ENCODE measurements at regions not wholly inside any gene's neighbourhood (a gene's known extent, or its start where the extent isn't known, plus 50 kb on each side); places are given as distances from the start of the nearest gene placed in this dataset.
"Not testable (repeated sequence)": the region's sequence is repeated elsewhere in the genome, so short reads cannot be mapped to it uniquely, and the experiment has no call there.

DNA sequence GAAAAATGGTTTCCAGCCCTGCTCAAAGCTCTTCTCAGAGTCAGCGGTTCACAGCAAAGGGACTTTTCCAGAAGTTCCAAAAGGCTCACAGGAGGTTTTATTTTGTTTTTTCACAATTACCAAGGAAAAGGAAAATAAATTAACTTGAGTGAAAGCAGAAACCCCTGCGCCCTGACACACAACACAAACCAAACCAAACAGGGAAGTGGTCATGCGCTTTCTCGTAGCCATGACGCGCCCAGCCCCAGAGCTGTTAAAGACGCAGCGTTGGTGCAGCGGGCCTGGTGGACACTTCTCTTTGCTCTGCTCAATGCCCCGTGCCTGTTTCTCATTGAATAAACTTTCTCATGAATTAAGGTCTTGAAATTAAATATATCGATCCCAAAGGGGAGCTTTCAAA is 134.4 kb upstream of the LYZL2 start:
- no peak for DNase-seq

DNA sequence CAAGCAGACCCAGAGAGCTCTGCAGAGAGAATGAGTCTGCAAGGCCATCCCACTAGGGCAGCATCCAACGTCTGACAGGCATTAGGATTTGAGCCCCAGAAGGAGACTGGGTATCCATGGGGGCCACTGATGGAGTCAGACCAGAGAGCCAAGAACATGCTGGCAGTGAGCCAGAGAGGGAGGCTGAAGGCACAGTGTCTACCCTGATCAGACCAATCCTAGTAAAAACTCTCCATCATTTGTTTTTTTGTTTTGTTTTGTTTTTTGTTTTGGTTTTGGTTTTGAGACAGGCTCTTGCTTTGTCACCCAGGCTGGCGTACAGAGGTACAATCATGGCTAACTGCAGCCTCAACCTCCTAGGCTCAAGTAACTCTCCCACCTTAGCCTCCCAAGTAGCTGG is 133.1 kb upstream of the LYZL2 start:
- no peak for DNase-seq

DNA sequence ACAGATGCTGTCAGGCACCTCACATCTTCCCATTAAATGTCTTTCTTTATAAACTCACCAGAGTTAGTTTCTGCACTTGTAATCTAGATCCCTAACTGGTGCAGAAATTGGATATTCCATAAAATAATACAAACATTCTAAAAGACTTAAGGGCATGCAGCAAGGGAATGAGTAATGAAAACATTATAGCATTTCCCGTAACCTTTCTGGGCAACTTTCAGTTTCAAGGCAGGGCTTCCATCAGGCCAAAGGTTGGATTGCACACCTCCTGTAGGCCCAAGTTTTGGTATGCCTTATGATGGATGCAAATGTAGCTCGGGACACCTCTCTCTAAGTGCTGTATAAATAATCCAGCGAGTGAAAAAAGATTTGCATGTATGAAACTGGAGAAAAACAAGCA is 129.9 kb upstream of the LYZL2 start:
- DNase-seq: no peak

DNA sequence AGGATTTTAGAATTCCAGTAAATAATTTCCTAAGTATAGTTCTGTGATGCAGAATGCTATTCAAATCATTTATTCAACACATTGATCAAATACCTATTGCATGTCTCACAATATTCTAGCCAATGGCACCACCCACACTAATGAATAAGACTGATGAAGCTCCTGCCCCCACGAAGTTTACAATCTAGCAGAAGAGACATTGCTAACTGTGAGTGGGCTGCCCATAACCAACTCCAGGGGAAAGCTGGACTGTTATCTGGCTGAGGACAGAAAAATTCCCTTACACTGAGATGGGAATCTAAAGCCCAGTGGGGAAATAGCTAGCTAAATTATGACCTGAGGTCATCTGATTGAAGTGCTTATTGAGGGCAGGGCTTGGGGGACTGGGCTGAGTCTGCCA is 128.8 kb upstream of the LYZL2 start:
- DNase-seq: no peak

DNA sequence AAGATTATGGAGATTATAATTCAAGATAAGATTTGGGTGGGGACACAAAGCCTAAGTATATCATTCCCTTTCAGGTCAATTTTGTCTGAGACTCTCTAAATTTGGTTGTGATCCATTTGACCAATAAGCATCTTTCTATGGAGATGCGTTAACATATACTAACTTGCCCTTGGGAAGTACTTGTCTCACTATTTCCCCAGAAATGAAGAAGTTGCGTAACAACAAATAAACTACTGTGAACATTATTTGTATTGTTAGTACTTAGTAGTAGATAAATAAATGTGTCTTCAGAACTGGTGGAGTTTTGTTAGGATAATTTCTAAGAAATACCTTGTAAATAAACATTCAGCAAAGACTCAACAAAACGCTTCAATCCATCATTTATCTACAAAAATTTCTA is 127.3 kb upstream of the LYZL2 start:
- no peak for DNase-seq

DNA sequence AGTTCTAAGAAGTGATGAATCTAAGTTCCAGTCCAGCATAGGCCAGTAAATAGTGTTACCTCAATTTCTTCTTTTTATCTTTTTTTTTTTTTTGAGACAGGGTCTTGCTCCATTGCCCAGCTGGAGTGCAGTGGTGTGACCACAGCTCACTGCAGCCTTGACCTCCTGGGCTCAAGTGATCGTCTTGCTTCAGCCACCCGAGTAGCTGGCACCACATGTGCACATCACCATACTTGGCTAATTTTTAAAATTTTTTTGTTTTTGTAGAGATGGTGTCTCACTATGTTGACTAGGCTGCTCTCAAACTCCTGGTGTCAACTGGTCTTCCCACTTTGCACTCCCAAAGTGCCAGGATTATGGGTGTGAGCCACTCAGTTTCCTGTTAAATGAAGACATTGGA is 126.6 kb upstream of the LYZL2 start:
- no peak for DNase-seq

DNA sequence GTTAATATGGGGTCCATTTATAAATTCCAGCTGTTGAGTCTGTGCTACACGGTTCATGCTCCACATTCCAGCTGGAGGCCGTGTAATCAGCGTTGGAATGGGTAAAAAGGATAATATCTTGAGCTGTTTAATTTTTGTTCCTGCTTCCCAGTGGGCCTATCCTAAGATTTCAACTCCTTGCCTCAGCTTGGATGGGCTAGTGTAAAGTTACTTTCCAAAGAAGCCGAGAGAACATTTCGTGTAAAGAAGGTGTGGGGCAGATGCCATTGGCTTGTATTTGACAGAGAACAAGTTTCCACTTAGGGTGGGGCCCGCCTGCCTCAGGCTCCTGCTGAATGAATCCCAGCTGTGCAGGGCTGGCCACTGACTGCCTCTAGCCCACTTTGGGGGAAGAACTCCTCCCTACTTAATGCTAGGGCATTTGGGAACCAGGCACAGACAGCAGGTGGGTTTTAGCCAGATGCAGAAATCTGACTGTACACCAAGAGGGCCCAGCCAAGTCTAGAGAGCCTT is 125.9 kb upstream of the LYZL2 start:
- DNase-seq: no peak

DNA sequence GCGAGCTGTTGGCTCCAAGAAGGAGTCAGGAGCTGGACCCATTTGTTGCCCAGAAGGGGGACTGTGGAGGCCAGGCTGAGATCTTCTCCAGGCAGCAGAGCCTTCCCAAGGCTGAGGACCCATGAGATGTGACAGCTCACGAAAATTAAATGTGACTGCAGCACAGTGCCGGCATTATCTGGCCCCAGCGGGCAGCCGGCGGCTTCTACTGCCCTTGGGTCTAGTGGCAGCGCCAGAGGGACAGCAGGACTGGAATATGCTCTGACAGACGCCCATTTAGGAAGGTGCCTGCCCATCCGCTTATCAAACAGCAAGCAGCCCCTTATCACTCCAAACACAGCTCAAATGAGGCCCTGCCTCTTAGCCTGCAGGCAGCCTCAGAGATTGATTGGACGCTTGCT is 122.9 kb upstream of the LYZL2 start:
- no peak for DNase-seq

DNA sequence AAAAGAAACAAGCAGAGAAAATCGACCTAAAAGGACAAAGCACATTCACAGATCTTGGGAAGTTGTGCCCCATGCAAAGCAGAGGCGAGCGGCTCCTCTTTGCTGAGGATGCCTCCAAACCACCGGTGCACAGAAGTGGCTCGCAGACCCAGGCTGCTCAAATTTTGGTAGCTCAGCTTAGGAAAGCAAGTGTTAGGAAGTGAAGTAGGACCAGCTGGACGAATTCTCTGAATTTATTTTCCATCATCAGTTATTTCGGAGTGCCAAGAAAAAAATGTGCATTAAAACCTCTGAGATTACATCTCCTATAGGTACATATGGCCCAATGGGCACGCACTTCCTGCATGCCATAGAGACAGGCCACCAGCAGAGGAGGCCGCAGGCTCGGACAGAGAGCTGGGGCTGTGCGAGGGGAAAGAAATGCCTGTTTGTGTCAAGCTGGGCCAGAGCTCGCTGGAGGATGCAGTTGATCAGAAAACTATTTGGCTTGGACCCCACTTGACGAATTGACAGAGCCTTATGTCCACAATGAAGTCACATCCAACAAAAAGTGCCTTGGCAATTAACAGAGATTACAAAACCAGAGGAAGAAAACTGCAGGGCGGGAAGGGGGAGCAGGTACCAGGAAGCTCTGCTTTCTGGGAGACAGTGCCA is 122.3 kb upstream of the LYZL2 start:
- DNase-seq: no peak

DNA sequence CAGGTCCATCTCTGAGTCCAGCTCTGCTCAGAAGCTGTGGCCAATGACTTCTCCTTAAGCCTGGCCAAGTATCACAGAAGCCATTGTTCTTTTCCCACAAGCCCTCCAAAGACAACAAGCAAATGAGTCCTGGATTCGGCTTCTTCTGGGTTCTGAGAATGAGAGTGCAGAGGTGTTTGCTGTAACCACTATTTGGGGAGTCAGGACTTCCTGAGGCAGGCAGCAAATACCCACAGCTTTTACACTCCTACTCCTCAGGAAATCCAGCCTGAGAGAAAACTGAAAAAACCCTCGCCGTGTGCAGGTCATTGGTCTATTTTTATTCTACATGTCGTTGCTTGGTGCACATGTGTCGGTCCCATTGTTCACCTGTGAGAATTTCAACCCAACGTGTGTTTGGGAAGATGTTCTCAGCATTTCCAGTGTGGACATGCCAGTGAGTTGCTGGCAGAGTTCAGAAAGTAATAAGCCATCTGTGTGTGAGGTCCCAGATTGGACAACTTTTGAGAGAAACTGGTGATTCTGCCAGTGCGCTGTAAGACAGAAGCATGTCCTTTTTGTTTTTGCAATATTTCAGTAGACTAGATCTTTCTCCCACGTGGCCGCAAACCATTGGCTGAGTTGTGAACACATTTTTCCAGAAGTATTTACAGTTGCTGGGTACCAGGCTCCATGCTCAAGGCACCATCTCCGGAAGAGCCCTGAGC is 121.6 kb upstream of the LYZL2 start:
- no peak for DNase-seq

DNA sequence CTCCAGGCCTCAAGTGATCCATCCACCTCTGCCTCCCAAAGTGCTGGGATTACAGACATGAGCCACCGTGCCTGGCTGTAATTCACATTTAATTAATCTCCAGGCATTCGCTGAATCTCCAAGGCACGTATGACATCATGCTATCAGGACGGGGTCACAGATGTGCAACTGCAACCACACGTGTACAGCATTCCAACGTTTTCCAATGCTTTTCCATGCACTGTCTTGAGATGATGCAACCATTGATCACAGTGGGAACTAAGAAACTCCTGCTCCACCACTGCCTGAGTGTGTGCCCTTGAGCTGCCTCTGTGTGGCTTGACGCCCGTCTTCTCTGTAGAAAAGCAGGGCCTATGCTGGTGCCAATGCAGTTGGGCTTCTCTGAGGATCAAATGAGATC is 119.8 kb upstream of the LYZL2 start:
- no peak for DNase-seq

DNA sequence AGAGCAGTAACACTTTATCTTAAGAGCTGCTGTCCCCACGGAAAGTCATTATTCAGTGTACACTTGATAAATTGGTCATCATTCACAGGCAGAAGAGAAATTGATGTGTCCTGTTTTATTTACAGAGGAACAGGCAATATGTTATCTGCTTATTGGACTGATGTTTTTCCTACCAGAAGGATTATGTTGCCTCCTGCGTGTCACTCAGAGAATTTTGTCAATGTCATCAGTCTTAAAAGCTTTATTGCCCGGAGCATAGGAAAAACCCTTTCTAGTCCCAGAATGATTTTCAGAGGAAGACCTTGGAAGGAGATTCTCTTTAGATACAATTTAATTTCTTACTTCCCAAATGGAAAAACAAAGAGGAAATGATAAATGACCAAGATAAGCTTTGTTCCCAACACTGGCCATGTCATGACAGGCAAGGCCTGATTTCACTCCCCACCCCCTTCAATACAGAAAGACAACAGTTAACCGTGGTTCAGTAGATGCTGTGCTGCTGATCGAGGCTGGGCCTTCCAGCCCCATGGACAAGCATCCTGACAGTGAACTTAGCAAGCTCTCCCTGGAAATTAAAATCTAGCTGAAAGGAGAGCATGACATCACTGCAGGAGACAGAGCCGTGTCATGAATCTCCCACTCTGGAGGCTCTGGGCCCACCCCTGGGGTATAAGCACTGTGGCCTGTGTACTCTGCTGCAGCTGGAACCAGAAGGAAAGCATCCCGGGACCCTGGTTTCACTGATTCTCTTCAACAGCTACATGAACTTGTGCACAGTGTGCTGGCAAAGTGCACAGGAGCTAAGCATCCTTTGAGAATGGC is 118.8 kb upstream of the LYZL2 start:
- DNase-seq: no peak

DNA sequence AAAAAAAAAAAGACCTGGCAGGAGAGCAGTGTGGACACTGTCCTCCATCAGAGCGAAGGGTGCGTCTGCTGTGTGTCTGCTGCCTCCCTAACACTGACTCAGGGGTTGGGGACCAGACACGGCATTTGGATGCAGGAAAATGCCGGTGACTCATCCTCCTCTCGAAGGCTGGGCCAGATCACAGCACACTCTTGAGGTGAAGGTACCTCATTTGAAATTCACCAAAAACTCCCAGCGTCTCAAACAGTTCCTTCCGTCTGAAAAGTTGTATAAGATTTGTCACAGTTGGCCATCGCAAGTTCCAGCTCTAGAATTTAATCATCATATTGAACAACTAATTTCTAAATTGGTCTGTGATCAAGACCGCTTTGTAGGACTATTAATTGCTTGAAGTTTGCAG is 118.1 kb upstream of the LYZL2 start:
- DNase-seq: peak; percentile 48 to 55

DNA sequence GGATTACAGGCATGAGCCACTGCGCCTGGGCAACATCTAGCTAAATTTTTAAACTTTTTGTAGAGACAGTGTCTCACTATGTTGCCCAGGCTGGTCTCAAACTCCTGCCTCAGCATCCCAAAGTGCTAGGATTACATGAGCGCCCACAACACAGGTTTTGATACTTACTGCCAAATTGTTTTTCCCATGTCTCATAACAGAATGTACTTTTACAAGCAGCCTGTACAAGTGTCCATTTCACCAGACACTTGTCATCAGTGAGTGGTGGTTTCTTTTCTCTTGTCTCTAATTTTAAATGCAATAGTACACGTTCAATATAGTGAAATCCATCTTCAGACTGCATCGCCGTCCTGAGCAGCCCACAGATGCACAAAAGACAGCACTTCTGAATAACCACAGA is 116.4 kb upstream of the LYZL2 start:
- no peak for DNase-seq

DNA sequence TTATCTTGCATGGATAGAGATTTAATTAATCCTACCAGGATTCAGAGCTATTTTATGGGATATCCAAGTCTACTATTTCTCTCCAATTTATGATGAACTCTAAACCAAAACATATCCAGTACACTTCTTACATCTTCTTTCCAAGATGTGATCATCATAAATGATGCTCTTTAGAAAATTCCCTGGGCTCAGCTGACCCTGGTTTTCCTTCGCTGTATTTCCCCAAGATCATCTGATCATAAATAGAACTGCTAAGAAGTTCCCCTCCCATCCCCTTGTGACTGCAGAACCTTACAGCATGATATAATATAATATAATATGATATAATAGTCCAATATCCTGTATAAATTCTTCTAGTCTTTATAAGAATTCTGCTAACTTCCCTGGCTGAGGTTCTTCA is 114.6 kb upstream of the LYZL2 start:
- no peak for DNase-seq

DNA sequence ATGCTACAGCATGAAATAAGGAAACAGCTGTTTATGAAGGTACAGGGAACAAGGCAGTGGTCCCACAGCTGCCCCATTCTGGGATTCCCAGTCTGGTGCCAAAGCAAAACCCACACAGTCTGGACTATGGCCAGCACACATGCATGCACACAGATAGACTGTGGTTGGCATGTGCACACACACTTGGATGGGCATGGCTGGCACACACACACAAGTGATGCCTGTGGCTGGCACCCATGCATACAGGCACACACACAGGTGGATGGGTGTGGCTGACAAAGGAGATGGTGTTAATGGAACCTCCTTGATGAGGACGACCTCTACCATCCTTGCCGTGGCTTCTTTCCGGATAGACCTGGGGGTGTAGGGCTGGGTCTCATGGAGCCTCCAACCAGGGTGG is 114.0 kb upstream of the LYZL2 start:
- DNase-seq: no peak

DNA sequence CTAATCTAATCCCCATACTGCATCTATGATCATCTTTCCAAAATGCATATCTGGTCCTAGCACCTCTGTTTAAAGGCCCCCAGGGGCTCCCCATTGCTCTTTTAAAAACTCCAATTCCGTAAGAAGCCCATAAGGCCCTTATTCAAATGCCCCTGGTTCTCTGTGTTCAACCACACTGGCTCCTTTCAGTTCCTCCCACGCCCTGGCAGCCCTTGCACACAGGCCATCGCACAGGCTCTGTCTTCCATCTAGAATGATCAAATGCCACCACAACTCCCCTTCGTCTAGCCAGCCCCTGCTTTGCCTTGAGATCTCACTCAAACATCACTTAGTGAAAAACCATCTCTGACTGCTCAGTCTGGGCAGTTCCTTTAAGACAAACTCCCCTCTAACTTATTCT is 112.9 kb upstream of the LYZL2 start:
- no peak for DNase-seq

DNA sequence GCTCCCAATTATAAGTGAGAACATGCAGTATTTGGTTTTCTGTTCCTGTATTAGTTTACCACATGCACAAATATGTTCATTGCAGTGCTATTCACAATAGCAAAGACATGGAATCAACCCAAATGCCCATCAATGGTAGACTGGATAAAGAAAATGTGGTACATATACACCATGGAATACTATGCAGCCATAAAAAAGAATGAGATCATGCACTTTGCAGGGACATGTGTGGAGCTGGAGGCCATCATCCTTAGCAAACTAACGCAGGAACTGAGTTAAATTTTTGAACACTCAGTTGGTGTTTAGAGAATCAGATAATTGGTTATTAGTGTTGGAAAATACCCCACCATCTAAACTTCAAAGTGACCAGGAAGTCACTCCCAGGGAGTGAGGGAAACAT is 111.2 kb upstream of the LYZL2 start:
- not testable (repeated sequence) for DNase-seq

DNA sequence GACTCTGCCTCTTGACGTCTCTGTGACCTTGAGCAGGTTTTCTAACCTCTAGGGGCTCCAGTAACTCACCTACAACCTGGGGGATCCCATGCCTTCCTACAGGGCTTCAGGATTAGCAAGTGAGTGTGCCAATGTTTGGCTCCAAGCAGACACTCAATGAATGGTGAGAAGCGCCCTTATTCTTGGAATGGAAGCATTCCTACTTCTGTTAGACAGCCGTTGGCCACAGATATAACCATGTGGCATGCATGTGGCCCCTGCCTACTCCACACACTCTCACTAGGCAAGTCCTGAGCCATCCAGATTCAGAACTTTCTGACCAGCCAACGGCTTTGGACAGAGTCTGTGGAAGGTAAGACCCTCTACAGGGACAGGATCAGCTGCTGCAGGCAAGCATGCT is 108.9 kb upstream of the LYZL2 start:
- DNase-seq: no peak

DNA sequence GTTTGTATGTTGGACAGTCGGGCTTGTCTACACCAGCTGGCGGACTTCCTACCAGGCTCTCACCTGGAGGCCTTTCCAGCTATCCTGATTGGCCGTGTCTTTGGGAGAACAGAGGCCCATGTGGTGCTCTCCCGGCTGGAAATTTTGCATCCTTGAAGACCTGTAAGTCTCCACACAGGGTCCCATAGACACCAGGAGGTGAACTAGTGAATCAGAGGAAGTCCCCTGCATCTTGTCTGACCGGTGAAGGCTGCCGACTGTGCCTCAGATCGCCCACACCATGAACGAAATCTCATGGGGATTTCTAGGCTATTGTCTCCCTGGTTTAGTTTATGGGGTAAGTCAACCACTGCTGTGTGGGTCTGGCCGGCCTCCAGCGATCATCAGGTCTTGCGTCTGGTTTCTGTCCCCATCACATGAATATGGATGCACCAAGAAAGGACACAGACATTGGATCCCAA is 108.4 kb upstream of the LYZL2 start:
- no peak for DNase-seq

DNA sequence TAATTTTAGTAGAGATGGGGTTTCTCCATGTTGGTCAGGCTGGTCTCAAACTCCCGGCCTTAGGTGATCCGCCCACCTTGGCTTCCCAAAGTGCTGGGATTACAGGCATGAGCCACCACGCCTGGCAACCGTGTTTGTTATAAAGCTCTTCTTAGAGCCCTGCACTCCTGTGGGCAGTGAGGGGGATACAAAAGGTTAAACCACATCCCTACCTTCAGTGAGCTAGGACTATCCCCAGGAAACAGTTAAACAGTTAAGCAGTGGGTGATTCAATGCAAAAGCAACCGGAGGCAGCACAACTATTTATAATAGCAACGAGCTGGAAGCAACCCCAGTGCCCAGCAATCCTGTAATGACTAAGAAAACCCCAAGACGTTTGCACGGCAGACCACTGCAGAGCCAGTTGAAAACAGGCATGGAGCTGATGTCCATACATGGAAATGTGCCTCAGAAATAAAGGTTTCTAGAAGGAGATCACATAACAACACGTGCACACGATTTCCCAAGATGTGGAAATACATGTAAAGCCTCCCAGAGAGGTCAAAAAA is 107.2 kb upstream of the LYZL2 start:
- peak in 1 of 2 experiments; percentile 34 for DNase-seq

DNA sequence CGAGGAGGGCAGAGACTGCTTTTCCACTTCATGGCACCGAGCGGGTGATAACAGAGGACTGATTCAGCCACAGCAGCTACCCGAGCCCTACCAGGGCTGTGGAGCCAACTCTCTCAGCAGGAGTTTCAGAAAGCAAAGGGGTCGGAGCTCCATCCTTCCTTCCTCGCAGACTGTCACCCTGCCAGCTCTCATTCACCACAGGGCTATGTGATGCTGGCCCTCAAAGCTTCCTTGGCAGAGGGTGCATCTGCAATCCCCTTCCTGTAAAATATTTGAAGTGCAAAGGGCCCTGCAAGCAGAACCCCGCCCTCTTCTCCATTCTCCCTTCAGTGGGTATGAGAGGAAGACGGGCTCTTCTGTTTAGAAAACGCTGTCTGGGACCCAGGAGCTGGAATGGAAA is 105.3 kb upstream of the LYZL2 start:
- no peak for DNase-seq

DNA sequence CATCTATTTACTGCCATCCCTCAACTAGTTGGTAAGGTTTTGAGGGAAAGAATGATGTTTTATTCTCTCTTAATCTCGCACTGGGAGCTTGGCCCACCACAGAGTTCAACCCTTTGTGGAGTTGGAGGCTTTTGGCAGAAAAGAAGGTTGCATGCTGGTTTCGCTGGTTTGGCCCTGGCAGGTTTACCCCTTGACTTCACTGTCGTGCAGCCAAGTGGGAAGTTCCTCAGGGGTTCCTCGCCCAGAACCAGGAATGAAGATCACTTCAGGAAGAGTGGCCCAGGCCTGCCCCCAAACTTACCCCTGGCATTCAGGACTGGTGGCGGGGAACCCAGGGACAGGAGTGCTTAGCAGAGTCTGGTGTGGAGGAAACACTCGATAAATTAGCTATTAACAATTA is 103.1 kb upstream of the LYZL2 start:
- no peak for DNase-seq

DNA sequence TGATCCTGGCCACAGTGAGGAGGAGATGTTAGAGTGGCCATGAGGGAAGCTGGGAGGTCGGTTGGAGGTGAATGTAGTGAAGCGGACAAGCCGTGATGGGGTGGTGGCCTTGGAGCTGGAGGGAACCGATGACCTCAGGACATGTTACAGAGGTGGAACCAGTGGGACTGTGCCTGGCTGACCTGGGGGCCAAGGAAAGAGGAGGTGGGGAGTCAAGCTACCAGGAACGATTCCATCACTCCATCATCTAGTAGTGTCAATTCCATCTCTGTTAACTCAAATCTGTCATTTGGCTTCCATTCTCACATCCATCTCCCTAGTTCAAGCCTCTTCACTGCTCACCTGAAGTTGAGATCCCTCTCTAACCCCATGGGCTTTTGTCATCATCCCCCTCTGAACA is 102.4 kb upstream of the LYZL2 start:
- no peak for DNase-seq
